ENCODE measurements at regions not wholly inside any gene's neighbourhood (a gene's known extent, or its start where the extent isn't known, plus 50 kb on each side); places are given as distances from the start of the nearest gene placed in this dataset.

GRCh38 chr7:121515630-121516401, 119.7 kb upstream of the FAM3C start:
- H3K27ac Mint-ChIP-seq: no peak overlapping the region
- ATAC-seq (no peak), DNase-seq (no peak)
- CTCF ChIA-PET: no interaction called here
- H3K36me3 Mint-ChIP-seq: peaks cover 29% of the 10 kb centered on the region
- H3K9me3 Mint-ChIP-seq (ENCODE audit: low read depth): peaks cover 11% of the 10 kb centered on the region
- no peaks in the 10 kb centered on the region for H3K27me3 Mint-ChIP-seq
- H3K4me1 Mint-ChIP-seq: peaks cover 18% of the 10 kb centered on the region
- no peak overlapping the region for H3K4me3 Mint-ChIP-seq

DNA sequence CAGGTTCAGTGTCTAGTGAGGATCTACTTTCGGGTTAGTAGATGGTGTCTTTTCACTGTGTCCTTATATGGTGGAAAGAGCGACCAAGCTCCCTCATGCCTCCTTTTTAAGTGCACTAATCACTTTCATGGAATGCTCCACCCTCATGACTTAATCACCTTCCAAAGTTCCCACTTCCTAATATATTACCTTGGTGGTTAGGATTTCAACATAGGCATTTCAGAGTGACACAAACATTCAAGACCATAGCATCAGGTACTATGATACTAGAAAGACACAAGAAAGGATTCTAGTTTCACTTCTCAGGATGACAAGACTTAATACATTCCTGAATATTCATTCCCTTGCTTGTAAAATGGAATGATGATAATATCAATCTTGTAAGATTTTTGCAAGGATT, 119.1 kb upstream of the FAM3C start:
- H3K9me3 Mint-ChIP-seq (ENCODE audit: low read depth): peaks cover 17% of the 10 kb centered on the region
- peaks cover 12% of the 10 kb centered on the region for H3K4me1 Mint-ChIP-seq
- H3K27ac Mint-ChIP-seq: no peak overlapping the region
- H3K36me3 Mint-ChIP-seq: peaks cover 32% of the 10 kb centered on the region
- ATAC-seq: no peak
- no peak overlapping the region for H3K4me3 Mint-ChIP-seq
- DNase-seq: no peak
- H3K27me3 Mint-ChIP-seq: no peaks in the 10 kb centered on the region
- CTCF ChIA-PET: interaction anchor here (1.3 kb wide), 1 partner anchor 70 kb away, joined by 3 read pairs; no protein-coding TSS in a partner anchor

- no peak for ATAC-seq
- DNase-seq: no peak
- Mint-ChIP-seq H3K36me3 (peaks cover 34% of the 10 kb centered on the region), H3K27me3 (no peaks in the 10 kb centered on the region), H3K9me3 (ENCODE audit: low read depth) (peaks cover 23% of the 10 kb centered on the region), H3K4me3 (no peak overlapping the region), H3K27ac (no peak overlapping the region), H3K4me1 (peaks cover 10% of the 10 kb centered on the region)
- CTCF ChIA-PET: no interaction called here
These were observed 117.0 kb upstream of the FAM3C start for GRCh38 chr7:121513105-121513504.

DNA sequence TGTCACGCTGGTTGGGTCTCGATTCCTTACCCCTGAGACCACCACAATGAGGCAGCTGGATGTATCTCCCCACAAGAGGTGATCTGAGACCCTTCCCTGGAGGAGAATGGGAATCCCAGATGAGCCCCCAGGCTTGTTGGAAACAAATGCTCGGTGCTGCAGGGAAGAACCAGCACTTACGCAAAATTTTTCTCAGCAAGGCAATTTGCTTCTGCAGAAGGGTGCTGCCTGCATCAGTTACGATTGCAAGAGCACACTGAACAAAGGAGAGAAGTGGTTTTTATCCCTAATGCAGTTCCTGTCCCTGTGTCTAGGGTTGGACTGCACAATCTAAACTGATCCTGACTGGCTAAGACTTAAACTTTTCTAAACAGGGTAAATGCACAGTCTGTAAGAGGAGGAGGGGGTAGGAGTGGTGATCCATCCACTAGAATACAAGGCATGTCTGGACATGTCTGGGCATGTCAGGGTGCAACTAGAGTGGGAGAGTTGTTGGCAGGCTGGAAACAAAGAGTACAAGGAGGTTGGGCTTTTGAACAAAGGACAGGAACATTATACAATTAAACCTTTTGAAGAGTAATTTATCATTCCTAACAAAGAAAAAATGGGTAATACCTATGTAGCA, 114.9 kb upstream of the FAM3C start:
- no peak for ATAC-seq
- peak overlapping the region; percentile 68 for H3K27ac Mint-ChIP-seq
- no peaks in the 10 kb centered on the region for H3K27me3 Mint-ChIP-seq
- DNase-seq: no peak
- no peak overlapping the region for H3K4me3 Mint-ChIP-seq
- peaks cover 5% of the 10 kb centered on the region for H3K4me1 Mint-ChIP-seq
- CTCF ChIA-PET: no interaction called here
- peaks cover 45% of the 10 kb centered on the region for H3K36me3 Mint-ChIP-seq
- H3K9me3 Mint-ChIP-seq (ENCODE audit: low read depth): peaks cover 31% of the 10 kb centered on the region

GRCh38 chr7:121510302-121510701, 114.2 kb upstream of the FAM3C start:
- Mint-ChIP-seq H3K9me3 (ENCODE audit: low read depth) (peaks cover 38% of the 10 kb centered on the region), H3K4me3 (no peak overlapping the region), H3K27me3 (no peaks in the 10 kb centered on the region), H3K36me3 (peaks cover 52% of the 10 kb centered on the region), H3K4me1 (peaks cover 5% of the 10 kb centered on the region), H3K27ac (no peak overlapping the region)
- DNase-seq: no peak
- no peak for ATAC-seq
- CTCF ChIA-PET: interaction anchor here (1.0 kb wide), 1 partner anchor 146 kb away, joined by 3 read pairs; no protein-coding TSS in a partner anchor

DNA sequence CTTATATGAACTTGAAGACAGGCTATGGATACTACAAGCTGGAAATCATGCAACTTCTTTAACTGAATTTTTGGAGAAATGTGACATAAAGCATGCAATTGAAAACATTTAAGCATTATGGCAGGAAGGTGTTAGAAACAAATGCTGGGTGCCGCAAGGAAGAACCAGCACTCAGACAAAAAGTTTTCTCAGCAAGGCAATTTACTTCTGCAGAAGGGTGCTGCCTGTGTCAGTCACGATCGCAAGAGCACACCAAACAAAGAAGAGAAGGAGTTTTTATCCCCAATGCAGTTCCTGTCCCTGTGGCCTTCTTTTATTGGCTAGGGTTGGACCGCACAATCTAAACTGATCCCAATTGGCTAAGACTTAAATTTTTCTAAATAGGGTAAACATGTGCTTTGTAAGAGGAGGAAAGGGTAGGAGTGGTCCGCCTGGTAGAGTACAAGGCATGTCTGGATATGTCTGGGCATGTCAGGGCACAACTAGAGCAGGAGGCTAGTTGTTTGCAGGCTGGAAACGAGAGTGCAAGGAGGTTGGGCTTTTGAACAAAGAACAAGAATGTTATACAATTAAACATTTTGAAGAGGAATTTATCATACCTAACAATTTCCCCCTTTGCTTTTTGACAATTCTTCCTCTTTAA, 109.6 kb upstream of the FAM3C start:
- H3K4me1 Mint-ChIP-seq: peaks cover 9% of the 10 kb centered on the region
- peak overlapping the region; percentile 5 for H3K27ac Mint-ChIP-seq
- H3K27me3 Mint-ChIP-seq: no peaks in the 10 kb centered on the region
- DNase-seq: no peak
- H3K9me3 Mint-ChIP-seq (ENCODE audit: low read depth): peaks cover 43% of the 10 kb centered on the region
- peaks cover 62% of the 10 kb centered on the region for H3K36me3 Mint-ChIP-seq
- CTCF ChIA-PET: no interaction called here
- ATAC-seq: no peak
- H3K4me3 Mint-ChIP-seq: no peak overlapping the region

DNA sequence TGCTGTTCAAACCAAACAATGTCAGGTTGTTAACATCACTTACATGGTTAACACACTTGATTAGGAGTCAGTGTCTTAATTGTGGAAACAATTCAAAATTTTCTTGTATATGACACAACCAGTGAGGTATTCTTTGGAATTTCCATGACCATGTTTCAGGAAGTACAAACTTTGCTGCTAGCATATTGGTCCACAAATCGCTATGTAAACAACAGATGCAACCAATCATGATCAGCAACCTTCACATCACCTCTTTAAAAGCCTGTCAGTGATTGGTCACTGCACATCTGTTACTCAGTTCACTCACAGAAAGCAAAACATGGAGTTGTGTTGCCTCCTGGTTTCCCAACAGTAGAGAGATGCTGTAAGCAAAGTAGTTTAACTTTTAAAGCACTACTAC, 108.9 kb upstream of the FAM3C start:
- Mint-ChIP-seq H3K27me3 (no peaks in the 10 kb centered on the region), H3K4me1 (peaks cover 13% of the 10 kb centered on the region), H3K36me3 (peaks cover 56% of the 10 kb centered on the region), H3K9me3 (ENCODE audit: low read depth) (peaks cover 38% of the 10 kb centered on the region), H3K4me3 (no peak overlapping the region), H3K27ac (no peak overlapping the region)
- ATAC-seq (no peak), DNase-seq (no peak)
- CTCF ChIA-PET: no interaction called here

GRCh38 chr7:121504482-121504881, 108.4 kb upstream of the FAM3C start:
- Mint-ChIP-seq H3K27me3 (no peaks in the 10 kb centered on the region), H3K27ac (no peak overlapping the region), H3K4me1 (peaks cover 19% of the 10 kb centered on the region), H3K4me3 (no peak overlapping the region), H3K36me3 (peaks cover 57% of the 10 kb centered on the region), H3K9me3 (ENCODE audit: low read depth) (peaks cover 38% of the 10 kb centered on the region)
- DNase-seq: no peak
- ATAC-seq: no peak
- CTCF ChIA-PET: no interaction called here

- Mint-ChIP-seq H3K27me3 (no peaks in the 10 kb centered on the region), H3K27ac (no peak overlapping the region), H3K36me3 (peaks cover 51% of the 10 kb centered on the region), H3K4me1 (peaks cover 18% of the 10 kb centered on the region), H3K4me3 (no peak overlapping the region), H3K9me3 (ENCODE audit: low read depth) (peaks cover 35% of the 10 kb centered on the region)
- ATAC-seq (no peak), DNase-seq (no peak)
- CTCF ChIA-PET: interaction anchor here (1.4 kb wide), 1 partner anchor 37 kb away, joined by 3 read pairs; no protein-coding TSS in a partner anchor
These were observed 107.6 kb upstream of the FAM3C start for GRCh38 chr7:121503730-121504129.

GRCh38 chr7:121503039-121503438, 106.9 kb upstream of the FAM3C start:
- Mint-ChIP-seq H3K4me3 (no peak overlapping the region), H3K9me3 (ENCODE audit: low read depth) (peaks cover 33% of the 10 kb centered on the region), H3K27ac (no peak overlapping the region), H3K4me1 (peaks cover 16% of the 10 kb centered on the region), H3K27me3 (no peaks in the 10 kb centered on the region), H3K36me3 (peaks cover 49% of the 10 kb centered on the region)
- DNase-seq (no peak), ATAC-seq (no peak)
- CTCF ChIA-PET: interaction anchor here (1.4 to 1.5 kb wide), 2 partner anchors 37 to 45 kb away, joined by 3 to 4 read pairs; no protein-coding TSS in a partner anchor

DNA sequence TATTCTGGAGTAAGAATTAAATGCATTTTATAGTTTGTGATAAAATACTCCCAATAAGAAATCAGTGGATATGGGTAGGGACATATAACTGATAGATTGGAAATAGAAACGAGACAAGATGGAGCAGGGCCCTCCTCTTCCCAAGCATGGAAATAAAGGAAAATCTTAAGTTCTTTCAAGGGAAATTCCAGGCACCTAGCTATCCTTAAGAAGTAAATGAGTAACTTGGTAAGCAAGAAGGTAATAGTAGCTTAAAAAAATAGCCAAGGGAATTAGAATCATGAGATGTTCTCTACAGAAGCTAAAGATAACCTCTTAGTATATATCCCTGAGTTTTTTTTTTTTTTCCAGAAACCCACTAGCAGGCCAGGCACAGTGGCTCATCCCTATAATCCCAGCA, 105.5 kb upstream of the FAM3C start:
- Mint-ChIP-seq H3K9me3 (ENCODE audit: low read depth) (peaks cover 33% of the 10 kb centered on the region), H3K36me3 (peaks cover 46% of the 10 kb centered on the region), H3K27me3 (no peaks in the 10 kb centered on the region), H3K4me1 (peaks cover 16% of the 10 kb centered on the region), H3K4me3 (no peak overlapping the region), H3K27ac (no peak overlapping the region)
- CTCF ChIA-PET: interaction anchor here (0.8 kb wide), 1 partner anchor 28 kb away, joined by 3 read pairs; no protein-coding TSS in a partner anchor
- no peak for ATAC-seq
- no peak for DNase-seq

DNA sequence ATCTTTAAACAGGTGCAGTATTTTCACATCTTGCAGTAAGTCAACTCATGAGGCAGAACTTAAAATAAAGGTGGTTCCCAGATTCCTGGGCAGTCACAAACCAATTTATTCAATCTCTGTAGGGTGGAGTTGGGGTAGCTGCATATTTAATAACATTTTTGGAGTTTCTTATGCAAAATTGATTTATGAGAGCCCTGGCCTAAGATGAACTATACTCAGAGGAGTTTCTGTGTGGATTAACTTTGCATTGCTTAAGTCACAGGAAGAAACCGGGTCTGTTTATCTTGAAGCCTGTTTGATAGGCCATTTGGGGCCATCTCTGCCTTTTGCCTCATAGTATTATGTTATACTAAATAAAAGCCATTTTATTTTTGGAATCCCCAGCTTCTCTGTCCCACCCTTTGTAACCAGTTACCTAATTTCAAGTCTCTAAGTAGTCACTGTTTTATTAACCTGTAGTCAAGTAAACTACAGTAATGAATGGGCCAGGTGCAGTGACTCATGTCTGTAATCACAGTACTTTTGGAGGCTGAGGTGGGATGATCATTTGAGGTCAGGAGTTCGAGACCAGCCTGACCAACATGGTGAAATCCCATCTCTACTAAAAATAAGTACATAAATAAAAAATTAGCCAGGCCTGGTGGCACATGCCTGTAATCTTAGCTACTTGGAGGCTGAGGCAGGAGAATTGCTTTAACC, 104.4 kb upstream of the FAM3C start:
- peaks cover 22% of the 10 kb centered on the region for H3K4me1 Mint-ChIP-seq
- CTCF ChIA-PET: interaction anchor here (1.0 to 1.3 kb wide), 2 partner anchors 59 to 128 kb away, joined by 3 read pairs; no protein-coding TSS in a partner anchor
- H3K27ac Mint-ChIP-seq: peak overlapping the region; percentile 59
- no peak for DNase-seq
- H3K27me3 Mint-ChIP-seq: no peaks in the 10 kb centered on the region
- H3K36me3 Mint-ChIP-seq: peaks cover 39% of the 10 kb centered on the region
- H3K9me3 Mint-ChIP-seq (ENCODE audit: low read depth): peaks cover 23% of the 10 kb centered on the region
- peak; percentile 37 for ATAC-seq
- H3K4me3 Mint-ChIP-seq: no peak overlapping the region

GRCh38 chr7:121499624-121500023, 103.5 kb upstream of the FAM3C start:
- peaks cover 23% of the 10 kb centered on the region for H3K4me1 Mint-ChIP-seq
- ATAC-seq: peak; percentile 73
- CTCF ChIA-PET: interaction anchor here (1.0 to 1.3 kb wide), 2 partner anchors 58 to 127 kb away, joined by 3 read pairs; no protein-coding TSS in a partner anchor
- peak; percentile 60 for DNase-seq
- no peaks in the 10 kb centered on the region for H3K27me3 Mint-ChIP-seq
- peaks cover 31% of the 10 kb centered on the region for H3K36me3 Mint-ChIP-seq
- H3K4me3 Mint-ChIP-seq: no peak overlapping the region
- H3K9me3 Mint-ChIP-seq (ENCODE audit: low read depth): peaks cover 16% of the 10 kb centered on the region
- H3K27ac Mint-ChIP-seq: peak overlapping the region; percentile 26
